Astrocyte of the cerebellum (primary cell): ENCODE measurements at regions not wholly inside any gene's neighbourhood (a gene's known extent, or its start where the extent isn't known, plus 50 kb on each side); places are given as distances from the start of the nearest gene placed in this dataset.

Experiments used
- DNase-seq: peaks from one replicate; pipeline ENCODE4 v3.0.0-alpha.2; 2011; ENCODE audit warnings: low read depth
- H3K4me3 ChIP-seq: 2 replicates; pipeline ENCODE4 v1.5.1; 2011; ENCODE audit warnings: mild to moderate bottlenecking, low read depth, low read length, moderate library complexity
- in situ Hi-C: cut with HindIII; loops from 2 replicates; pipeline ENCODE4 v1.10.0; 2017; ENCODE audit warnings: low sequenced_read_pairs
- TF ChIP-seq, protein P1 (sequence below): IDR thresholded peaks from 2 replicates; pipeline ENCODE4 v1.5.1; 2012; ENCODE audit warnings: low read length, low read depth, moderate library complexity, mild to moderate bottlenecking; ENCODE audit errors: missing control alignments

DNA sequence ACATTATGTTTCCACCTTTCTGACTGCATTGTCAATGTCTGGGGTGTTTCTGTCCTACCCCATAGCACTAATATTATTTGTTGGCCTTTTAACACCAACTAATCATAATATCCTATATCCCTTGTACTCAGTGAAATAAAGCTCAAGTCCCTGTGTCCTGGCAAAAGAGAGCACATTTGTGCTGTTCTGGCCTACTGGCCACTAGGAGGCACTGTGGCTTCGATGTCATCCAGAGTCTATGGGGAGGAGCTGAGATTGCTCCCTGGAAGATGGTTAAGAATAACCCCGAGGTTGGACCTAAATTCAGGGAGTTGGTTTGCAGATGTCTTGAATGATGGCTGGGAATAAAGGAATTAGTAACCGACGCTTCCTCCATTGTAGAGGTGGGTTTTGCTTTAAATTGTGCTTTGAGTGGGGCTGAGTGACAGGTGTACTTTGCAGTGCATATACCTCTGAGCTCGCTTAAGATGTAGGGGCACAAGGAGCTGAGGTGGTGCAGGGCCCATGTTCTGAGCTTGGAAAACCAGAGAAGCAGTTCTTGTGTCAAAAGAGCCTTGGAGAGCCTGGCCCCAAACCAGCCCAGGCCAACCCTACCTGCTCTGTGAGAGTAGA lies 191.2 kb upstream of the PRSS1 start:
- TF ChIP-seq, protein P1, sequence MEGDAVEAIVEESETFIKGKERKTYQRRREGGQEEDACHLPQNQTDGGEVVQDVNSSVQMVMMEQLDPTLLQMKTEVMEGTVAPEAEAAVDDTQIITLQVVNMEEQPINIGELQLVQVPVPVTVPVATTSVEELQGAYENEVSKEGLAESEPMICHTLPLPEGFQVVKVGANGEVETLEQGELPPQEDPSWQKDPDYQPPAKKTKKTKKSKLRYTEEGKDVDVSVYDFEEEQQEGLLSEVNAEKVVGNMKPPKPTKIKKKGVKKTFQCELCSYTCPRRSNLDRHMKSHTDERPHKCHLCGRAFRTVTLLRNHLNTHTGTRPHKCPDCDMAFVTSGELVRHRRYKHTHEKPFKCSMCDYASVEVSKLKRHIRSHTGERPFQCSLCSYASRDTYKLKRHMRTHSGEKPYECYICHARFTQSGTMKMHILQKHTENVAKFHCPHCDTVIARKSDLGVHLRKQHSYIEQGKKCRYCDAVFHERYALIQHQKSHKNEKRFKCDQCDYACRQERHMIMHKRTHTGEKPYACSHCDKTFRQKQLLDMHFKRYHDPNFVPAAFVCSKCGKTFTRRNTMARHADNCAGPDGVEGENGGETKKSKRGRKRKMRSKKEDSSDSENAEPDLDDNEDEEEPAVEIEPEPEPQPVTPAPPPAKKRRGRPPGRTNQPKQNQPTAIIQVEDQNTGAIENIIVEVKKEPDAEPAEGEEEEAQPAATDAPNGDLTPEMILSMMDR: peak; percentile 67
- no peak overlapping the region for H3K4me3 ChIP-seq
- DNase-seq: no peak
- in situ Hi-C loops: no loop called here

DNA sequence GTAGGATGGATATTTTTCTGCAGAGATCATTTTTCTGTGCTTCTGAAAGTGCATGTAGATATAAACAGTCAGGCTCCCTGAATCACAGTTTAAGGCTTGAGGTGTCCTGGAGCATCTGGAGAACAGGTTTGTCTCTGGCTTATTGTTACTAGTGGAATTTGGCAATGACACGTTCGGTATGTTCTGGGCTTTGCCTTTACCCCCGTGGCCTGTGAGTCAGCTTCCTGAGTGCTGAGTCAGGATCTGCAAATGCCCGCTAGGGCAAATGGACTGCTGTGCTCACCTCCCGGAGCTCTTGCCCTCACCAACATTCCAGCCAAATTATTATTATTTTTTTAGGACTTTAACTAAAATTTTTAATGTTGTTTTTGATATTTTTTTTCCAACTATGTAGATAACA lies 192.5 kb upstream of the PRSS1 start:
- peak; percentile 93 for DNase-seq
- in situ Hi-C loops: no loop called here
- H3K4me3 ChIP-seq: no peak overlapping the region
- TF ChIP-seq, protein P1: peak; percentile 35

DNA sequence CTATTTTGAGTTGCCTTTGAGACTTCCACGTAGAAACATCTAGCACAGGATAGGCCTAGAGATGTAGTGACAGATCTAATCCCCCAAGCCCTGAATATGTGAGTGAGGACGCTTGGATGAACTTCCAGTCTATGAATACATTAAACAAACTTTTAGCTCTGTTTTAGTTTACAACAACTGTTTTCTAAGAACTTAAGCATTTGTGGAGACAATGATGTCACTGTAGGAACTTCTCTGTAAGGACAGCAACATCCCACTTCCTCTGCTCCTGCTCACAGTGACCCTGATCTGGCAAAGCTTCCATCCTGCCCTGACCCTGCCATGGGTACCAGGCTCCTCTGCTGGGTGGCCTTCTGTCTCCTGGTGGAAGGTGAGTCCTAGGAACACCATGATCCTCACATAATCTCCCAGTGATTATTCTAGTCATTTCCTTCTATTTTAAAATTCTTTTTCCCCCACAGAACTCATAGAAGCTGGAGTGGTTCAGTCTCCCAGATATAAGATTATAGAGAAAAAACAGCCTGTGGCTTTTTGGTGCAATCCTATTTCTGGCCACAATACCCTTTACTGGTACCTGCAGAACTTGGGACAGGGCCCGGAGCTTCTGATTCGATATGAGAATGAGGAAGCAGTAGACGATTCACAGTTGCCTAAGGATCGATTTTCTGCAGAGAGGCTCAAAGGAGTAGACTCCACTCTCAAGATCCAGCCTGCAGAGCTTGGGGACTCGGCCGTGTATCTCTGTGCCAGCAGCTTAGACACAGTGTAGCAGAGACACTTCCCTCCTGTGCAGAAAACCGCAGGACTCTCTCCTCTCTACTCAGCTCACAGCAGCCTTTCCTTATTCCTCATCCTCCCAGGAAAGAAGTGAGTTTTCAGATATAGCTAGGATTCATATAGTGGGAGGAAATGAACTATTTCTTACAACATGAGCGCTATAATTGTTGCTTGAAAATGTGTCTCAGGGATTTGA lies 194.4 kb upstream of the PRSS1 start:
- no peak overlapping the region for H3K4me3 ChIP-seq
- in situ Hi-C loops: no loop called here
- DNase-seq: no peak
- TF ChIP-seq, protein P1: no peak

DNA sequence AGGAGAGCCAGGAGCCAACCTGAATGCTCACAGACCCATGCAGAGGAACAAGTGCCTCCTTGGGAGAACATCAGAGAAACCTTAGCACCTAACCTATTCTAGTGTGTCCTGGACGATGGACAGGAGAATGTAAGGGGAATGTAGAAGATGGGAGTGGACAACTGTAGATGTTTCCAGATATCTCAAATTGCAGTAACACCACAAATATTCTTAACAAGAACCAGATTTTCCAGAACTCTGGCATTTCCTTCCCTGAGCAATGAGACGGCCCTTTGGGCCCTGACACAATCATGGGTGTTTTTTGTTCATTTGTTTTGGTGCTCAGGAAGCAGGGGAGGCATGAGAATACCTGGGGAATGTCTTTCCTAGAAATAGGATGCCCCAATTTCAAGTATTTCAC lies 196.1 kb upstream of the PRSS1 start:
- H3K4me3 ChIP-seq: no peak overlapping the region
- TF ChIP-seq, protein P1: no peak
- DNase-seq: no peak
- in situ Hi-C loops: no loop called here

DNA sequence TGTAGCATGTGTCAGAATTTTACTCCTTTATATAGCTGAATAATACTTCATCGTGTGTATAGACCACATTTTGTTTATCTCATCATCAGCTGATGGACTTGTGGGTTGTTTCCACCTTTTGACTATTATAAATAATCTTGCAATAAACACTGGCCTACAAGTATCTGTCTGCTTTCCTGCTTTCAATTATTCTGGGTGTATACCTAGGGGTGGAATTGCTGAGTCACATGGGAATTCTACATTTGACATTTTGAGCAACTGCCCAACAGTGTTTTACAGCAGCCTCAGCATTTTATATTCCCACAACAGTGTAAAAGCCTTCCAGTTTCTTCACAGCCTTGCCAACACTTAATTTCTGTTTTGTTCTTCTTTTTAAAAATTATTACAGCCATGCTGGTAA lies 200.3 kb upstream of the PRSS1 start:
- H3K4me3 ChIP-seq: no peak overlapping the region
- in situ Hi-C loops: no loop called here
- TF ChIP-seq, protein P1: no peak
- no peak for DNase-seq

DNA sequence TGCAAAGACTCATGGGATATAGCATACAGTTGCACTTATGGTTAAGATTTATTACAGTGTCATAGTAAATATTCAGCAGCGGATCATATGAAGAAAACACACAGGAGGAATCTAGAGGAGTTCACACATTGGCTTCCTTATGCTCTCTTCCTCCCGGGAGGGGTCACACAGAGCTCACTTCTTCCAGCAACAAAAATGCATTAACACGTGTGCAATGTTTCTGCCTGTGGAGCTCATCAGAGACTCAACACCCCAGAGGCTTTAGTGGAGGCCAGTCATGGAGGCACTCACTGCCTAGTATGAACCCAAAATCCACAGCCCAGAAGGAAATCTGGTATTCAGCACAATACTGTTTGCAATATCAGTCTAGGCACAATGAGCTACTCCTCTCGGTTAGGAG lies 202.8 kb upstream of the PRSS1 start:
- no peak overlapping the region for H3K4me3 ChIP-seq
- TF ChIP-seq, protein P1: no peak
- in situ Hi-C loops: no loop called here
- no peak for DNase-seq
